K562 (cell line): ENCODE measurements at regions not wholly inside any gene's neighbourhood (a gene's known extent, or its start where the extent isn't known, plus 50 kb on each side); places are given as distances from the start of the nearest gene placed in this dataset.

ENCODE experiments used
- ATAC-seq: fragments of 200-7000 bp; cut with Tn5 transposase; 3 replicates; pipeline ENCODE4 v1.9.1; 2020; ENCODE audit warnings: moderate library complexity
- BruUV-seq: library from RNA; stranded (reverse); fragments of 400-500 nt; replicated peaks from 2 replicates; lab custom pipeline; 2021; lab: Mats Ljungman, UMichigan
- CTCF ChIA-PET: fragments of 300-600 bp; formaldehyde crosslinking; extraction: SDS; loops from one replicate; lab custom pipeline; 2021; ENCODE audit warnings: low intra/inter-chr PET ratio; lab: Yijun Ruan, JAX
- POLR2A ChIA-PET: fragments of 300-600, 350-650 bp; sonication (Branson Sonifier 250); formaldehyde crosslinking; extraction: SDS; loops from one replicate; lab custom pipeline; 2021; ENCODE audit warnings: antibody characterized with exemption, inconsistent platforms; lab: Yijun Ruan, JAX
- DNase-seq, 4 experiments: peaks; one replicate each; pipeline versions ENCODE4 v3.0.0 to v3.0.0-alpha.2; 2011 to 2018; ENCODE audit warnings: low spot score in 3 of 4, mixed read lengths in 3 of 4; ENCODE audit errors: extremely low read depth in 1 of 4
- FAIRE-seq: peaks from 2 replicates; lab custom pipeline; 2011; peaks lifted over from hg19 to GRCh38; lab: Jason Lieb, UNC
- H2AFZ ChIP-seq: 2 replicates; pipeline ENCODE4 v1.6.0; 2011; ENCODE audit warnings: low read depth, low read length, control low read depth, inconsistent platforms
- H3K27ac ChIP-seq: fragments of 200-600 bp; 3 replicates; pipeline ENCODE4 v1.8.0; 2011; ENCODE audit warnings: low read depth, mild to moderate bottlenecking, control low read depth, inconsistent platforms, low read length, moderate library complexity, mixed read lengths; ENCODE audit errors: extremely low read depth
- H3K27me3 ChIP-seq, 2 experiments: fragments of 300-600 bp in 1 of 2; 2 replicates in 1 of 2; 3 replicates in 1 of 2; pipeline versions ENCODE4 v1.6.0 to v1.8.0; 2011; ENCODE audit warnings: inconsistent platforms in 2 of 2, low read length in 2 of 2, mild to moderate bottlenecking in 1 of 2, mixed read lengths in 1 of 2, moderate library complexity in 1 of 2; ENCODE audit not compliant: control insufficient read depth in 2 of 2, insufficient read depth in 2 of 2
- H3K36me3 ChIP-seq: fragments of 300-600 bp; 3 replicates; pipeline ENCODE4 v1.8.0; 2011; ENCODE audit warnings: mild to moderate bottlenecking, low read length, inconsistent platforms; ENCODE audit not compliant: control insufficient read depth, insufficient read depth
- H3K4me1 ChIP-seq, 2 experiments: fragments of 200-600 bp in 1 of 2; replicated peaks in 1 of 2; 2 replicates in 1 of 2; 3 replicates in 1 of 2; pipeline versions ENCODE4 v1.5.1 to v1.8.0; 2011; ENCODE audit warnings: inconsistent platforms in 2 of 2, low read length in 2 of 2, mild to moderate bottlenecking in 1 of 2, mixed read lengths in 1 of 2, moderate library complexity in 1 of 2; ENCODE audit not compliant: control insufficient read depth in 2 of 2, insufficient read depth in 2 of 2
- H3K4me2 ChIP-seq: 2 replicates; pipeline ENCODE4 v1.6.1; 2011; ENCODE audit warnings: low read length, control low read depth, inconsistent platforms, mixed read lengths; ENCODE audit not compliant: insufficient read depth
- H3K4me3 ChIP-seq: fragments of 200-600 bp; sonication (generic), shearing (Covaris generic); 2 replicates; pipeline ENCODE4 v1.5.1; 2016; ENCODE audit warnings: control low read depth, inconsistent platforms
- H3K79me2 ChIP-seq: fragments of 200-600 bp; 3 replicates; pipeline ENCODE4 v1.8.0; 2011; ENCODE audit warnings: low read length, inconsistent platforms; ENCODE audit not compliant: control insufficient read depth, insufficient read depth
- H3K9ac ChIP-seq, 2 experiments: 2 replicates each; pipeline versions ENCODE4 v1.6.0 to v1.6.1; 2011; ENCODE audit warnings: low read depth in 2 of 2, low read length in 2 of 2, control low read depth in 1 of 2, inconsistent platforms in 1 of 2, mild to moderate bottlenecking in 1 of 2, mixed read lengths in 1 of 2; ENCODE audit not compliant: insufficient read depth in 1 of 2
- H3K9me1 ChIP-seq: one replicate; pipeline ENCODE4 v1.6.0; 2011; ENCODE audit warnings: inconsistent platforms, mild to moderate bottlenecking, low read length, moderate library complexity; ENCODE audit not compliant: control insufficient read depth, insufficient read depth
- H3K9me3 ChIP-seq: replicated peaks from 2 replicates; pipeline ENCODE4 v1.5.1; 2011; ENCODE audit warnings: low read depth, low read length, inconsistent platforms; ENCODE audit not compliant: control insufficient read depth, insufficient read depth
- H4K20me1 ChIP-seq: replicated peaks from 2 replicates; pipeline ENCODE4 v1.6.1; 2011; ENCODE audit warnings: low read length, inconsistent platforms, mixed read lengths; ENCODE audit not compliant: control insufficient read depth, insufficient read depth
- BRF1 ChIP-seq: IDR thresholded peaks from 3 replicates; pipeline ENCODE4 v1.6.1; 2011; ENCODE audit warnings: borderline replicate concordance, mild to moderate bottlenecking; ENCODE audit not compliant: insufficient read length; ENCODE audit errors: extremely low read depth
- CHD1 ChIP-seq: fragments of 200-600 bp; sonication (generic); IDR thresholded peaks from one replicate; pipeline ENCODE4 v1.6.1; 2012; ENCODE audit warnings: mild to moderate bottlenecking, moderate library complexity, low read length, inconsistent platforms
- EGR1 ChIP-seq: fragments of 450-650 bp; conservative IDR thresholded peaks from 2 replicates; pipeline ENCODE4 v1.6.1; 2017; ENCODE audit warnings: mild to moderate bottlenecking
- EHMT2 ChIP-seq: fragments of 450-650 bp; IDR thresholded peaks from 2 replicates; pipeline ENCODE4 v1.6.1; 2018; ENCODE audit warnings: antibody characterized with exemption
- HDGF ChIP-seq: fragments of 450-650 bp; IDR thresholded peaks from 2 replicates; pipeline ENCODE4 v1.6.1; 2016
- PML ChIP-seq: IDR thresholded peaks from 2 replicates; pipeline ENCODE4 v1.6.1; 2012; ENCODE audit warnings: low read length, inconsistent platforms
- POLR2A ChIP-seq: fragments of 450-650 bp; conservative IDR thresholded peaks from 2 replicates; pipeline ENCODE4 v1.6.1; 2016
- RBBP5 ChIP-seq: fragments of 200-600 bp; sonication (generic); IDR thresholded peaks from 2 replicates; pipeline ENCODE4 v1.6.1; 2012; ENCODE audit warnings: borderline replicate concordance, mild to moderate bottlenecking, low read length, control low read depth, inconsistent platforms; ENCODE audit not compliant: insufficient read depth, poor library complexity, severe bottlenecking
- RBM15 ChIP-seq: fragments of 200-400 bp; formaldehyde crosslinking; IDR thresholded peaks from 2 replicates; pipeline ENCODE4 v1.6.1; 2018; ENCODE audit warnings: mild to moderate bottlenecking, low read length, moderate library complexity; ENCODE audit not compliant: insufficient read depth
- RUNX1 ChIP-seq: sonication (generic); IDR thresholded peaks from 2 replicates; pipeline ENCODE4 v1.6.1; 2016; ENCODE audit warnings: antibody characterized with exemption, low read depth
- SRSF1 ChIP-seq: fragments of 200-400 bp; formaldehyde crosslinking; IDR thresholded peaks from 2 replicates; pipeline ENCODE4 v1.6.1; 2017; ENCODE audit warnings: mild to moderate bottlenecking, low read depth, low read length, moderate library complexity
- TBL1XR1 ChIP-seq, 2 experiments: IDR thresholded peaks; 2 replicates each; pipeline ENCODE4 v1.6.1; 2012; ENCODE audit warnings: improper control_type of control experiment in 2 of 2, low read length in 2 of 2, mild to moderate bottlenecking in 1 of 2
- TRIM24 ChIP-seq, 2 experiments: fragments of 450-650 bp; IDR thresholded peaks; 2 replicates each; pipeline ENCODE4 v1.6.1; 2016
- YBX1 ChIP-seq: fragments of 450-650 bp; IDR thresholded peaks from 2 replicates; pipeline ENCODE4 v1.7.1; 2016; ENCODE audit warnings: mild to moderate bottlenecking
- ZBTB5 ChIP-seq: fragments of 450-650 bp; IDR thresholded peaks from 2 replicates; pipeline ENCODE4 v1.6.1; 2017; ENCODE audit warnings: antibody characterized with exemption
- ZSCAN32 ChIP-seq: fragments of 450-650 bp; formaldehyde crosslinking; IDR thresholded peaks from 2 replicates; pipeline ENCODE4 v1.4.0; 2020; ENCODE audit warnings: mild to moderate bottlenecking, moderate library complexity
- WGBS: fragments of 100-300 bp; shearing (Covaris generic); methylation state at CpG from one replicate; pipeline ENCODE4 v1.1.6; 2016; ENCODE audit warnings: low coverage, mixed read lengths; ENCODE audit not compliant: insufficient coverage; ENCODE audit errors: missing lambda C conversion rate; 5-methylcytosine and 5-hydroxymethylcytosine counted together
- in situ Hi-C: fragments of 300-500 bp; cut with MboI; formaldehyde crosslinking; loops from 4 replicates; pipeline ENCODE4 v1.15.0; 2018; ENCODE audit warnings: inconsistent platforms, mixed read lengths
- intact Hi-C: fragments of 100-400 bp; cut with micrococcal nuclease; formaldehyde crosslinking; loops from 2 replicates; pipeline ENCODE4 v1.14.2; 2022
- TF ChIP-seq, protein P1 (sequence below): fragments of 450-650 bp; formaldehyde crosslinking; IDR thresholded peaks from 2 replicates; pipeline ENCODE4 v1.4.0; 2022; ENCODE audit warnings: missing genetic modification characterization
- TF ChIP-seq, protein P2 (sequence below): fragments of 250-450 bp; sonication (Bioruptor Pico); IDR thresholded peaks from 2 replicates; pipeline ENCODE4 v1.8.0; 2022; ENCODE audit warnings: moderate library complexity, mild to moderate bottlenecking, inconsistent platforms

- TF ChIP-seq RUNX1, result no peak
- no peak for TF ChIP-seq YBX1
- TF ChIP-seq BRF1, result no peak
- no peak for TF ChIP-seq CHD1
- 0 out of 4 replicates have a peak, but pooled peaks of 1 of the 2 experiments have one; percentile 12 for TF ChIP-seq TRIM24 (IDR thresholded peaks at IDR 0.05)
- TF ChIP-seq SRSF1, result no peak
- TF ChIP-seq, protein P1, sequence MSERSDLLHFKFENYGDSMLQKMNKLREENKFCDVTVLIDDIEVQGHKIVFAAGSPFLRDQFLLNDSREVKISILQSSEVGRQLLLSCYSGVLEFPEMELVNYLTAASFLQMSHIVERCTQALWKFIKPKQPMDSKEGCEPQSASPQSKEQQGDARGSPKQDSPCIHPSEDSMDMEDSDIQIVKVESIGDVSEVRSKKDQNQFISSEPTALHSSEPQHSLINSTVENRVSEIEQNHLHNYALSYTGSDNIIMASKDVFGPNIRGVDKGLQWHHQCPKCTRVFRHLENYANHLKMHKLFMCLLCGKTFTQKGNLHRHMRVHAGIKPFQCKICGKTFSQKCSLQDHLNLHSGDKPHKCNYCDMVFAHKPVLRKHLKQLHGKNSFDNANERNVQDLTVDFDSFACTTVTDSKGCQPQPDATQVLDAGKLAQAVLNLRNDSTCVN, result no peak
- peak; percentile 34; the same call in 1 of the 2 replicates for TF ChIP-seq EGR1
- TF ChIP-seq PML, result no peak
- TF ChIP-seq, all 486 proteins: peak for 15
Measured at GRCh38 chr6:28737750-28738395, 185.9 kb downstream of the TRIM27 start (continued).

GRCh38 chr6:28738396-28738765 lies 185.4 kb downstream of the TRIM27 start:
- Histone ChIP-seq H3K4me3 (peak overlapping the region; percentile 1), H3K9me3 (no peaks in the 10 kb centered on the region), H3K36me3 (no peaks in the 10 kb centered on the region), H3K9me1 (no peaks in the 10 kb centered on the region), H3K27me3 (no peaks in the 10 kb centered on the region), H2AFZ (peak overlapping the region; percentile 89), H3K4me2 (peak overlapping the region; percentile 72), H3K27ac (peak overlapping the region; percentile 63), H3K79me2 (no peaks in the 10 kb centered on the region), H3K9ac (peak overlapping the region; percentile 53 to 68; a peak in 3 of 4 replicates), H3K4me1 (peaks cover 8 to 10% of the 10 kb centered on the region in 2 experiments; a peak in 4 of 5 replicates), H4K20me1 (no peaks in the 10 kb centered on the region)
- peak in 3 of 4 experiments; percentile 6 to 51 (median 22) for DNase-seq
- POLR2A ChIA-PET, result interaction anchor here (0.8 to 1.8 kb wide), 7 partner anchors 8 to 72 kb away, joined by 3 to 8 read pairs (median 4); no protein-coding TSS in a partner anchor
- intact Hi-C loops (no loop called here), in situ Hi-C loops (no loop called here)
- TSS peak; percentile 53 for BruUV-seq
- FAIRE-seq, result no peak
- CTCF ChIA-PET, result no interaction called here
- 63% methylated on average over 16 of the region's 16 CpGs for WGBS
- peak; percentile 14 for ATAC-seq
- TF ChIP-seq ZSCAN32 (CRISPR knock-in tag) (no peak), RBM15 (no peak), TBL1XR1 (IDR thresholded peaks at IDR 0.05; ENCODE audit: low read length in 2 of 2) (no peak), RBBP5 (no peak), EHMT2 (0 out of 2 replicates have a peak, but pooled peaks have one; percentile 6), POLR2A (0 out of 2 replicates have a peak, but pooled peaks have one; percentile 15), HDGF (no peak), ZBTB5 (no peak)
- TF ChIP-seq, protein P2, sequence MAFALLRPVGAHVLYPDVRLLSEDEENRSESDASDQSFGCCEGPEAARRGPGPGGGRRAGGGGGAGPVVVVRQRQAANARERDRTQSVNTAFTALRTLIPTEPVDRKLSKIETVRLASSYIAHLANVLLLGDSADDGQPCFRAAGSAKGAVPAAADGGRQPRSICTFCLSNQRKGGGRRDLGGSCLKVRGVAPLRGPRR (CRISPR knock-in tag), result no peak
